ENCODE measurements at regions not wholly inside any gene's neighbourhood (a gene's known extent, or its start where the extent isn't known, plus 50 kb on each side); places are given as distances from the start of the nearest gene placed in this dataset.

DNA sequence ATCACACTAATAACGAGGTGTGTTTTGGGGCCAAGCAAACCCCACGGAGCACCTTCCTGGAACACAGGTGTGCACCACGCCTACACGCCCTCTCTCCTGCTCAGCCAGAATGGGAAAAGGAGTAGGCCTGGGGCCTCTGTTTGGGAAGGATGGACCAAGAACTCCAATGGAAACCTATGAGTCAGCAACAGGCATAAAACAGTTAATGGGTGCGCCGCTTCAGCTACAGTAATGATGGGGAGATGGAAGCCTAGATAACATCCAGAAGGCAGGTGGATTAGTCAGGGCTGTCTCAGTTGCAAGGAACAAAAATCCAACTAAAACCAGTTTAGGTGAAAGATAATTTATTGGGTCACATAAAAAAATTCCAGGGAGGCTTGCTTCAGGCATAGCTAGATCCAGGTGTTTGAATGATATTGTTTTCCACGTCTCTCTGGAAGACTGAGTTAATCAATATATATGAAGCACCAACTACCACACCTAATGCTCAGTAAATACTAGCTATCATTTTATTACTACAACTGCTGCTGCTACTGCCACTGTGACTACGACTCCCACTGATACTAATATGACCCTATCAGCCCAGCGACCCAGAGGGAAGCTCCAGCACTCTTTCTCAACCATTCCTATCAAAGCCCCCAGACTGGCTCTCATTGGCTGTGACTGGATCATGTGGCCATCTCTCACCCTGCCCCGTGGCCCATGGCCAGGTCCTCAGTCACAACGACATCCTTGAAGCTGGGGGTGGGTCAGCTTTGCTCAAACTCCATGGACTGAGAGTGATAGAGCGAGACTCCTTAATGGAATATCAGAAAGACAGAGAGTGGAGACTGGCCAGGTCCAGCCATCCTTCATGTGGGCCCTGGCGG is 155.2 kb upstream of the PTPN1 start:
- no peaks in the 10 kb centered on the region for H3K36me3 ChIP-seq (replicated peaks; ENCODE audit: low read depth, low read length)
- no peak overlapping the region for H3K4me2 ChIP-seq (ENCODE audit: low read length)
- H3K9me3 ChIP-seq (ENCODE audit: insufficient read depth, low read length), result no peaks in the 10 kb centered on the region
- H2AFZ ChIP-seq (ENCODE audit: low read depth, low read length), result no peak overlapping the region
- no peak overlapping the region for H3K4me3 ChIP-seq (ENCODE audit: low read length)
- H3K9ac ChIP-seq (ENCODE audit: low read length), result no peak overlapping the region
- TF ChIP-seq EZH2phosphoT487 (IDR thresholded peaks at IDR 0.05; ENCODE audit: low read depth), result no peak
- peaks cover 64% of the 10 kb centered on the region for H3K27me3 ChIP-seq (ENCODE audit: low read depth, low read length)
- H4K20me1 ChIP-seq (ENCODE audit: insufficient read depth, low read length), result no peaks in the 10 kb centered on the region
- no peaks in the 10 kb centered on the region for H3K79me2 ChIP-seq (ENCODE audit: low read length)
- peaks cover 13% of the 10 kb centered on the region for H3K4me1 ChIP-seq (ENCODE audit: low read length)
- no peak overlapping the region for H3K27ac ChIP-seq (ENCODE audit: low read length)

DNA sequence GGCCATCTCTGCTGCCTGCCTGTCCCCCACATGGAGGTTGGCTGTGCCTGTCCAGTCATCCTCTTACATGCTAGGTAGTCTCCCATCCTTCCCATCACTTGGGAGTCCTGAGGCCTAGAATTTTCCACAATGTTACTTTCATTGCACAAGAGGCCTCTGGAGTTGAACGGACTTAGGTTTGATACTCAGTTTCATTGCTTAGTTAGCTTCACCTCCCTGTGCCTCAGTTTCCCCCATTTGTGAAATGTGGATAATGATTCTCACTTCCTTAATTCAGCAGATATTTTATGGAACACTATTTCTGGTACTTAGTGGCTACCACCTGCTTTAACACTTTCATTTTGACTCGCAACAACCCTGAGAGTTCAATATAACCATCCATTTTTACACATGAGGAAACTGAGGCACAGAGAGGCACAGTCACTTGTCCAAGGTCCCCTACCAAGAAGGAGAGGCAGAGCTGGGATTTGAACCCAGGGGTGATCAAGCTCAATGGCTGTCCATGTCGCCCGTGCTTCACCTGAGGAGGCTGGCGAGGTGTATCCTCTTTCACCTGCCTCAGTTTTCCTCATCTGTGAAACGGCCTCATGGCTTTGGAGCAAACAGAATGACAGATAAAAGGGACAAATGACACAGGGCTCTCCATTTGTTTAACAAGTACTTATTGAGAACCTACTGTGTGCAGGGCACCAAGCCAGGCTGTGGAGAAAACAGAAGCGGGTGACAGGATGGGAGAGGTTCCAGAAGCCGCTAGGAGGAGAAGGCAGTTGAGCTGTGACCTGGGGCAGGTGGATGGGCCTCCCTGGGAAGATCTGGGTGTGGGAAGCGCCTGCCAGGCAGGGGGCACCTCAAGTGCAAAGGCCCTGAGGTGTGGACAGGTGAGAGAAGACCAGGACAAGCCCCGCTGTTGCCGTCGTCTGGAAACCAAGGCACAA is 154.3 kb upstream of the PTPN1 start:
- no peaks in the 10 kb centered on the region for H3K36me3 ChIP-seq (replicated peaks; ENCODE audit: low read depth, low read length)
- H3K79me2 ChIP-seq (ENCODE audit: low read length), result no peaks in the 10 kb centered on the region
- H4K20me1 ChIP-seq (ENCODE audit: insufficient read depth, low read length), result no peaks in the 10 kb centered on the region
- H3K27ac ChIP-seq (ENCODE audit: low read length), result no peak overlapping the region
- peaks cover 60% of the 10 kb centered on the region for H3K27me3 ChIP-seq (ENCODE audit: low read depth, low read length)
- H3K9me3 ChIP-seq (ENCODE audit: insufficient read depth, low read length), result no peaks in the 10 kb centered on the region
- TF ChIP-seq, protein P1, sequence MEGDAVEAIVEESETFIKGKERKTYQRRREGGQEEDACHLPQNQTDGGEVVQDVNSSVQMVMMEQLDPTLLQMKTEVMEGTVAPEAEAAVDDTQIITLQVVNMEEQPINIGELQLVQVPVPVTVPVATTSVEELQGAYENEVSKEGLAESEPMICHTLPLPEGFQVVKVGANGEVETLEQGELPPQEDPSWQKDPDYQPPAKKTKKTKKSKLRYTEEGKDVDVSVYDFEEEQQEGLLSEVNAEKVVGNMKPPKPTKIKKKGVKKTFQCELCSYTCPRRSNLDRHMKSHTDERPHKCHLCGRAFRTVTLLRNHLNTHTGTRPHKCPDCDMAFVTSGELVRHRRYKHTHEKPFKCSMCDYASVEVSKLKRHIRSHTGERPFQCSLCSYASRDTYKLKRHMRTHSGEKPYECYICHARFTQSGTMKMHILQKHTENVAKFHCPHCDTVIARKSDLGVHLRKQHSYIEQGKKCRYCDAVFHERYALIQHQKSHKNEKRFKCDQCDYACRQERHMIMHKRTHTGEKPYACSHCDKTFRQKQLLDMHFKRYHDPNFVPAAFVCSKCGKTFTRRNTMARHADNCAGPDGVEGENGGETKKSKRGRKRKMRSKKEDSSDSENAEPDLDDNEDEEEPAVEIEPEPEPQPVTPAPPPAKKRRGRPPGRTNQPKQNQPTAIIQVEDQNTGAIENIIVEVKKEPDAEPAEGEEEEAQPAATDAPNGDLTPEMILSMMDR (IDR thresholded peaks at IDR 0.05; ENCODE audit: low read depth, low read length), result no peak
- TF ChIP-seq EZH2phosphoT487 (IDR thresholded peaks at IDR 0.05; ENCODE audit: low read depth), result no peak
- no peak overlapping the region for H2AFZ ChIP-seq (ENCODE audit: low read depth, low read length)
- no peak overlapping the region for H3K9ac ChIP-seq (ENCODE audit: low read length)
- H3K4me2 ChIP-seq (ENCODE audit: low read length), result no peak overlapping the region
- H3K4me3 ChIP-seq (ENCODE audit: low read length), result no peak overlapping the region
- H3K4me1 ChIP-seq (ENCODE audit: low read length), result peaks cover 5% of the 10 kb centered on the region

DNA sequence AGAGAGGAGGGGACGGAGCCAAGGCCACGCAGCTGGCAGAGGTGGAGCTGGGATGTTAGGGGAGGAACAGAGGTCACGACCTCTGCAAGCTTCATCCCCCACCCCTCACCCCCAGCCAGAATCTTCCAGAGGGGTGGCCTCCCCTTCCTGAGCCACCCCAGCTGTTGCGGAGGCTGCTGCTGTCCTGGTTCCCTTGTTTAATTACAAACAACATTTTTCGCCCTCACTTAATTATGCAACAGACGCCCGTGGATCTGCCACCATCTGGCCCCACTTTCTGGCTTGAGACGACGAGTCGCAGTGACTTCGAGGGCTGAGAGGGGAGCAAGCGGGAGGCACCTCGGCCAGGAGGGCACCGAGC is 153.7 kb upstream of the PTPN1 start:
- TF ChIP-seq, protein P1 (IDR thresholded peaks at IDR 0.05; ENCODE audit: low read depth, low read length), result no peak
- TF ChIP-seq EZH2phosphoT487 (IDR thresholded peaks at IDR 0.05; ENCODE audit: low read depth), result no peak
- no peak overlapping the region for H3K9ac ChIP-seq (ENCODE audit: low read length)
- H3K4me1 ChIP-seq (ENCODE audit: low read length), result no peaks in the 10 kb centered on the region
- H3K27me3 ChIP-seq (ENCODE audit: low read depth, low read length), result peaks cover 54% of the 10 kb centered on the region
- H3K79me2 ChIP-seq (ENCODE audit: low read length), result no peaks in the 10 kb centered on the region
- H4K20me1 ChIP-seq (ENCODE audit: insufficient read depth, low read length), result no peaks in the 10 kb centered on the region
- H2AFZ ChIP-seq (ENCODE audit: low read depth, low read length), result no peak overlapping the region
- no peak overlapping the region for H3K4me3 ChIP-seq (ENCODE audit: low read length)
- H3K27ac ChIP-seq (ENCODE audit: low read length), result no peak overlapping the region
- H3K36me3 ChIP-seq (replicated peaks; ENCODE audit: low read depth, low read length), result no peaks in the 10 kb centered on the region
- H3K9me3 ChIP-seq (ENCODE audit: insufficient read depth, low read length), result no peaks in the 10 kb centered on the region
- no peak overlapping the region for H3K4me2 ChIP-seq (ENCODE audit: low read length)

DNA sequence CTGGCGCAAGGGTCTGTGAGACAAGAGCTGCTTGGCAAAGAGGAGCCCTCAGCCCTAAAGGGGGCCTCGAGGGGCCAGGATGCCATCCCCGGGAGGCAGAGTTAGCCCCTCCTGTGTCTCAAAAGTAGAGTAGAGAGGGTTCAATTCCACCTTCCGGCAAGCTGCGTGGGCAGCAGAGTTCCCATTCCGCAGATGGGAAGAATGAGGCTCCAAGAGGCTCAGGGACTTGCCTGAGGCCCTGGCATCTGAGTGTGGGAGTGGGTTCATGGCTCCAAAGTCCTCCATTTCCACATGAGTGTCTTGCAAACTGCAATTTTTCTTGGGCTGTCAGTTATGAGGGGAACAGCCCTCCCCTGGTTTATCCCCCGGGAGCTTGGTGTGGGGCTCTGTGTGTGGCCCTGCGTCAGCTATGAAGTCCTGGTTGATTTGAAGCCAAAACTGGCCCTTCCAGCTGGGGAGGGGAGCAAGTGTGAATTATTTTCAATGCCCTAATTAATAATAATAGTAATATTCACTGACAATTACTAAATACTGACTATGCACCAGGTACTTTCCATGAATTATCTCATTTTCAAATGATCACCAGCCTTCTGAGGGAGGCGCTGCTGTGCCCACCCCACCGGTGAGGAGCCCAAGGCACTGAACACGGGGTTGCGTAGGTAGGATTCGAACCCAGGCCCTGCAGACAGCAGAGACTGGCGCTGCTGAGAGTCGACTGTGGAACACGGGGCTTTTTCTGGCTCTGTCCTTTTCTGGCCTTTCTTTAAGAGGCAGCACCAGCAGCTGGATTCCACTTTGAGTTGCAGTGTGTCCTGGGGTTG is 153.0 kb upstream of the PTPN1 start:
- no peaks in the 10 kb centered on the region for H3K4me1 ChIP-seq (ENCODE audit: low read length)
- H3K36me3 ChIP-seq (replicated peaks; ENCODE audit: low read depth, low read length), result no peaks in the 10 kb centered on the region
- no peak overlapping the region for H3K9ac ChIP-seq (ENCODE audit: low read length)
- no peaks in the 10 kb centered on the region for H3K79me2 ChIP-seq (ENCODE audit: low read length)
- H4K20me1 ChIP-seq (ENCODE audit: insufficient read depth, low read length), result no peaks in the 10 kb centered on the region
- peaks cover 52% of the 10 kb centered on the region for H3K27me3 ChIP-seq (ENCODE audit: low read depth, low read length)
- no peak overlapping the region for H3K4me2 ChIP-seq (ENCODE audit: low read length)
- H3K4me3 ChIP-seq (ENCODE audit: low read length), result no peak overlapping the region
- no peaks in the 10 kb centered on the region for H3K9me3 ChIP-seq (ENCODE audit: insufficient read depth, low read length)
- no peak overlapping the region for H3K27ac ChIP-seq (ENCODE audit: low read length)
- TF ChIP-seq EZH2phosphoT487 (IDR thresholded peaks at IDR 0.05; ENCODE audit: low read depth), result no peak
- TF ChIP-seq, protein P1 (IDR thresholded peaks at IDR 0.05; ENCODE audit: low read depth, low read length), result no peak
- H2AFZ ChIP-seq (ENCODE audit: low read depth, low read length), result no peak overlapping the region
